ENCODE measurements at regions not wholly inside any gene's neighbourhood (a gene's known extent, or its start where the extent isn't known, plus 50 kb on each side); places are given as distances from the start of the nearest gene placed in this dataset.

- no peak for TF ChIP-seq EGR1 (IDR thresholded peaks at IDR 0.05; ENCODE audit: borderline replicate concordance, low read depth, low read length)
- TF ChIP-seq RFX5 (IDR thresholded peaks at IDR 0.05; ENCODE audit: borderline replicate concordance, low read depth, low read length) = no peak
- no peak for TF ChIP-seq NANOG (IDR thresholded peaks at IDR 0.05; ENCODE audit: insufficient read depth, low read depth, low read length, poor library complexity, severe bottlenecking)
- no peak for TF ChIP-seq CTCF (IDR thresholded peaks at IDR 0.05; ENCODE audit: control extremely low read depth in 1 of 3, insufficient read depth in 1 of 3, low read depth in 1 of 3, low read length in 3 of 3)
- no peak for TF ChIP-seq SUZ12 (IDR thresholded peaks at IDR 0.05; ENCODE audit: low read length)
Observed at GRCh38 chr13:105290596-105290995, 1244.9 kb downstream of the EFNB2 start (continued).
